ENCODE measurements at regions not wholly inside any gene's neighbourhood (a gene's known extent, or its start where the extent isn't known, plus 50 kb on each side); places are given as distances from the start of the nearest gene placed in this dataset.

- DNase-seq (ENCODE audit: low read depth in 2 of 3, low spot score in 1 of 3): no peak
Observed at GRCh38 chr3:69569520-69569919, 169.7 kb upstream of the MITF start.

GRCh38 chr3:69568951-69569350, 170.3 kb upstream of the MITF start:
- DNase-seq (ENCODE audit: low read depth in 2 of 3, low spot score in 1 of 3): no peak

- no peak for DNase-seq (ENCODE audit: low read depth in 2 of 3, low spot score in 1 of 3)
Observed at GRCh38 chr3:69568458-69568857, 170.8 kb upstream of the MITF start.

- no peak for DNase-seq (ENCODE audit: low read depth in 2 of 3, low spot score in 1 of 3)
Observed at GRCh38 chr3:69567710-69568052, 171.6 kb upstream of the MITF start.

GRCh38 chr3:69567023-69567709, 172.1 kb upstream of the MITF start:
- no peak for DNase-seq (ENCODE audit: low read depth in 2 of 3, low spot score in 1 of 3)

GRCh38 chr3:69566275-69566674, 173.0 kb upstream of the MITF start:
- DNase-seq (ENCODE audit: low read depth in 2 of 3, low spot score in 1 of 3): no peak

GRCh38 chr3:69565316-69565715, 173.9 kb upstream of the MITF start:
- no peak for DNase-seq (ENCODE audit: low read depth in 2 of 3, low spot score in 1 of 3)

- DNase-seq (ENCODE audit: low read depth in 2 of 3, low spot score in 1 of 3): no peak
Observed at GRCh38 chr3:69563981-69564380, 175.3 kb upstream of the MITF start.

GRCh38 chr3:69563151-69563550, 176.1 kb upstream of the MITF start:
- no peak for DNase-seq (ENCODE audit: low read depth in 2 of 3, low spot score in 1 of 3)

- no peak for DNase-seq (ENCODE audit: low read depth in 2 of 3, low spot score in 1 of 3)
Observed at GRCh38 chr3:69562020-69562419, 176.1 kb upstream of the FRMD4B start.

GRCh38 chr3:69560818-69561217, 174.9 kb upstream of the FRMD4B start:
- no peak for DNase-seq (ENCODE audit: low read depth in 2 of 3, low spot score in 1 of 3)

- DNase-seq (ENCODE audit: low read depth in 2 of 3, low spot score in 1 of 3): no peak
Observed at GRCh38 chr3:69560116-69560515, 174.2 kb upstream of the FRMD4B start.

- DNase-seq (ENCODE audit: low read depth in 2 of 3, low spot score in 1 of 3): no peak
Observed at GRCh38 chr3:69558912-69559311, 173.0 kb upstream of the FRMD4B start.

- no peak for DNase-seq (ENCODE audit: low read depth in 2 of 3, low spot score in 1 of 3)
Observed at GRCh38 chr3:69554576-69554975, 168.7 kb upstream of the FRMD4B start.

- no peak for DNase-seq (ENCODE audit: low read depth in 2 of 3, low spot score in 1 of 3)
Observed at GRCh38 chr3:69553888-69554287, 168.0 kb upstream of the FRMD4B start.

- DNase-seq (ENCODE audit: low read depth in 2 of 3, low spot score in 1 of 3): no peak
Observed at GRCh38 chr3:69547461-69547880, 161.6 kb upstream of the FRMD4B start.

- DNase-seq (ENCODE audit: low read depth in 2 of 3, low spot score in 1 of 3): no peak
Observed at GRCh38 chr3:69542805-69543429, 157.0 kb upstream of the FRMD4B start.

- DNase-seq (ENCODE audit: low read depth in 2 of 3, low spot score in 1 of 3): no peak
Observed at GRCh38 chr3:69542089-69542804, 156.4 kb upstream of the FRMD4B start.

GRCh38 chr3:69541711-69542088, 155.8 kb upstream of the FRMD4B start:
- DNase-seq (ENCODE audit: low read depth in 2 of 3, low spot score in 1 of 3): no peak

- DNase-seq (ENCODE audit: low read depth in 2 of 3, low spot score in 1 of 3): no peak
Observed at GRCh38 chr3:69540706-69541581, 155.1 kb upstream of the FRMD4B start.

- DNase-seq (ENCODE audit: low read depth in 2 of 3, low spot score in 1 of 3): no peak
Observed at GRCh38 chr3:69539134-69539533, 153.2 kb upstream of the FRMD4B start.

- DNase-seq (ENCODE audit: low read depth in 2 of 3, low spot score in 1 of 3): no peak
Observed at GRCh38 chr3:69538281-69538680, 152.4 kb upstream of the FRMD4B start.

Measured in stimulated activated CD4-positive, alpha-beta T cell treated with anti-CD3 and anti-CD28 coated beads, Interleukin-12 subunit alpha, Interleukin-12 subunit beta, amount 100 ng/mL, for 48 hours (primary cell).